Kidney (tissue), 13 donors: ENCODE measurements at regions not wholly inside any gene's neighbourhood (a gene's known extent, or its start where the extent isn't known, plus 50 kb on each side); places are given as distances from the start of the nearest gene placed in this dataset.

Experiments used
- DNase-seq, 5 donors: peaks; one replicate each; pipeline ENCODE4 v3.0.0-alpha.2; 2013 to 2020
- FAIRE-seq: peaks from 2 replicates; lab custom pipeline; 2012; peaks lifted over from hg19 to GRCh38; lab: Jason Lieb, UNC
- H3K27ac ChIP-seq, 2 donors: one replicate each; pipeline ENCODE4 v1.7.0; 2013; ENCODE audit warnings: low read depth in 2 of 2, low read length in 2 of 2, inconsistent platforms in 1 of 2
- H3K27me3 ChIP-seq: one replicate; pipeline ENCODE4 v1.7.1; 2013; ENCODE audit warnings: low read length, inconsistent platforms; ENCODE audit not compliant: control insufficient read depth, insufficient read depth
- H3K36me3 ChIP-seq, 3 donors: one replicate each; pipeline versions ENCODE4 v1.7.0 to v1.7.1; 2013; ENCODE audit warnings: low read length in 3 of 3, control low read depth in 1 of 3, inconsistent platforms in 1 of 3; ENCODE audit not compliant: insufficient read depth in 3 of 3, control insufficient read depth in 2 of 3
- H3K4me1 ChIP-seq, 3 donors: one replicate each; pipeline versions ENCODE4 v1.7.0 to v1.7.1; 2013; ENCODE audit warnings: low read length in 3 of 3, inconsistent platforms in 1 of 3, low read depth in 1 of 3; ENCODE audit not compliant: control insufficient read depth in 2 of 3, insufficient read depth in 2 of 3
- H3K4me3 ChIP-seq, 3 donors: one replicate each; pipeline versions ENCODE4 v1.7.0 to v1.8.1; 2013; ENCODE audit warnings: low read length in 3 of 3, control low read depth in 1 of 3, inconsistent platforms in 1 of 3
- H3K9ac ChIP-seq, 3 donors: one replicate each; pipeline versions ENCODE4 v1.7.0 to v1.7.1; 2013; ENCODE audit warnings: low read length in 3 of 3, control low read depth in 1 of 3, inconsistent platforms in 1 of 3
- H3K9me3 ChIP-seq, 3 donors: one replicate each; pipeline versions ENCODE4 v1.7.0 to v1.7.1; 2013; ENCODE audit warnings: low read length in 3 of 3, control low read depth in 1 of 3, inconsistent platforms in 1 of 3; ENCODE audit not compliant: control insufficient read depth in 2 of 3, insufficient read depth in 1 of 3
- CTCF ChIP-seq: IDR thresholded peaks from 3 replicates; pipeline ENCODE4 v1.5.1; 2012; ENCODE audit warnings: mild to moderate bottlenecking, moderate library complexity, borderline replicate concordance; ENCODE audit not compliant: insufficient read depth; ENCODE audit errors: extremely low read depth
- intact Hi-C: fragments of 100-400 bp; cut with DNase I; formaldehyde crosslinking; loops from one replicate; pipeline ENCODE4 v1.11.1; 2022
- donor health status: control.
- donor health status: control.
- donor health status: control.
- donor health status: control.
- donor health status: control.
- donor health status: DM: yes; HTN: yes; CAD: no.
- donor health status: Normal renal cell carcinoma (clear cell type).

GRCh38 chr2:58914733-58915505 lies 673.8 kb upstream of the FANCL start:
- Histone ChIP-seq H3K4me3 (no peak overlapping the region), H3K27ac (no peak overlapping the region), H3K27me3 (no peaks in the 10 kb centered on the region), H3K9ac (no peak overlapping the region), H3K9me3 (no peaks in the 10 kb centered on the region), H3K36me3 (no peaks in the 10 kb centered on the region), H3K4me1 (no peaks in the 10 kb centered on the region)
- intact Hi-C loops: no loop called here
- TF ChIP-seq CTCF: no peak
- FAIRE-seq (no peak), DNase-seq (no peak)

GRCh38 chr2:58913082-58913726 lies 672.1 kb upstream of the FANCL start:
- Histone ChIP-seq H3K27ac (no peak overlapping the region), H3K9ac (no peak overlapping the region), H3K9me3 (peaks cover 0 to 2% (median 0%) of the 10 kb centered on the region in 3 donors), H3K27me3 (no peaks in the 10 kb centered on the region), H3K36me3 (no peaks in the 10 kb centered on the region), H3K4me1 (no peaks in the 10 kb centered on the region), H3K4me3 (no peak overlapping the region)
- no peak for DNase-seq
- FAIRE-seq: no peak
- no peak for TF ChIP-seq CTCF
- intact Hi-C loops: no loop called here

- Histone ChIP-seq H3K9ac (no peak overlapping the region), H3K27me3 (no peaks in the 10 kb centered on the region), H3K4me1 (no peaks in the 10 kb centered on the region), H3K27ac (no peak overlapping the region), H3K4me3 (no peak overlapping the region), H3K36me3 (no peaks in the 10 kb centered on the region), H3K9me3 (peaks cover 0 to 2% (median 0%) of the 10 kb centered on the region in 3 donors)
- DNase-seq (no peak), FAIRE-seq (no peak)
- TF ChIP-seq CTCF: no peak
- intact Hi-C loops: no loop called here
Measured at GRCh38 chr2:58911877-58912276, 670.8 kb upstream of the FANCL start.
